SK-N-SH (cell line): ENCODE measurements at regions not wholly inside any gene's neighbourhood (a gene's known extent, or its start where the extent isn't known, plus 50 kb on each side); places are given as distances from the start of the nearest gene placed in this dataset.

Experiments
- POLR2AphosphoS5 ChIP-seq: IDR thresholded peaks from 2 replicates; pipeline ENCODE4 v1.6.1; 2012; ENCODE audit warnings: low read depth, low read length
- ZBTB33 ChIP-seq: IDR thresholded peaks from 2 replicates; pipeline ENCODE4 v1.4.0; 2012; ENCODE audit warnings: low read depth, borderline replicate concordance
- TF ChIP-seq, protein P1 (sequence below): IDR thresholded peaks from 2 replicates; pipeline ENCODE4 v1.4.0; 2012; ENCODE audit warnings: low read depth
- TF ChIP-seq, protein P2 (sequence below): fragments of 200-600 bp; sonication (generic); IDR thresholded peaks from 2 replicates; pipeline ENCODE4 v1.6.1; 2017; ENCODE audit warnings: antibody characterized with exemption, mild to moderate bottlenecking, moderate library complexity

GRCh38 chr6:144581812-144582537, 296.8 kb downstream of the UTRN start:
- no peak for TF ChIP-seq ZBTB33
- TF ChIP-seq, protein P1, sequence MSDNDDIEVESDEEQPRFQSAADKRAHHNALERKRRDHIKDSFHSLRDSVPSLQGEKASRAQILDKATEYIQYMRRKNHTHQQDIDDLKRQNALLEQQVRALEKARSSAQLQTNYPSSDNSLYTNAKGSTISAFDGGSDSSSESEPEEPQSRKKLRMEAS, result no peak
- TF ChIP-seq, protein P2, sequence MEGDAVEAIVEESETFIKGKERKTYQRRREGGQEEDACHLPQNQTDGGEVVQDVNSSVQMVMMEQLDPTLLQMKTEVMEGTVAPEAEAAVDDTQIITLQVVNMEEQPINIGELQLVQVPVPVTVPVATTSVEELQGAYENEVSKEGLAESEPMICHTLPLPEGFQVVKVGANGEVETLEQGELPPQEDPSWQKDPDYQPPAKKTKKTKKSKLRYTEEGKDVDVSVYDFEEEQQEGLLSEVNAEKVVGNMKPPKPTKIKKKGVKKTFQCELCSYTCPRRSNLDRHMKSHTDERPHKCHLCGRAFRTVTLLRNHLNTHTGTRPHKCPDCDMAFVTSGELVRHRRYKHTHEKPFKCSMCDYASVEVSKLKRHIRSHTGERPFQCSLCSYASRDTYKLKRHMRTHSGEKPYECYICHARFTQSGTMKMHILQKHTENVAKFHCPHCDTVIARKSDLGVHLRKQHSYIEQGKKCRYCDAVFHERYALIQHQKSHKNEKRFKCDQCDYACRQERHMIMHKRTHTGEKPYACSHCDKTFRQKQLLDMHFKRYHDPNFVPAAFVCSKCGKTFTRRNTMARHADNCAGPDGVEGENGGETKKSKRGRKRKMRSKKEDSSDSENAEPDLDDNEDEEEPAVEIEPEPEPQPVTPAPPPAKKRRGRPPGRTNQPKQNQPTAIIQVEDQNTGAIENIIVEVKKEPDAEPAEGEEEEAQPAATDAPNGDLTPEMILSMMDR, result peak; percentile 63
- no peak for TF ChIP-seq POLR2AphosphoS5
